GM19452 (cell line): ENCODE measurements at regions not wholly inside any gene's neighbourhood (a gene's known extent, or its start where the extent isn't known, plus 50 kb on each side); places are given as distances from the start of the nearest gene placed in this dataset.
"Not testable (repeated sequence)": the region's sequence is repeated elsewhere in the genome, so short reads cannot be mapped to it uniquely, and the experiment has no call there.

Experiments used
- ATAC-seq: cut with Tn5 transposase; IDR thresholded peaks from one replicate; pipeline ENCODE4 v1.9.1; 2021; ENCODE audit not compliant: unreplicated experiment

- no peak for ATAC-seq
Observed at GRCh38 chr7:68893411-68893810, 704.9 kb upstream of the AUTS2 start.

GRCh38 chr7:68899156-68899555 lies 699.1 kb upstream of the AUTS2 start:
- ATAC-seq: not testable (repeated sequence)

- ATAC-seq: no peak
Observed at GRCh38 chr7:68900096-68900495, 698.2 kb upstream of the AUTS2 start.

GRCh38 chr7:68904630-68905029 lies 693.6 kb upstream of the AUTS2 start:
- no peak for ATAC-seq

- no peak for ATAC-seq
Observed at GRCh38 chr7:68911754-68912153, 686.5 kb upstream of the AUTS2 start.

GRCh38 chr7:68914006-68914405 lies 684.3 kb upstream of the AUTS2 start:
- no peak for ATAC-seq

- ATAC-seq: no peak
Observed at GRCh38 chr7:68917041-68917651, 681.1 kb upstream of the AUTS2 start.

GRCh38 chr7:68918621-68919020 lies 679.7 kb upstream of the AUTS2 start:
- ATAC-seq: no peak

- ATAC-seq: no peak
Observed at GRCh38 chr7:68922850-68923249, 675.4 kb upstream of the AUTS2 start.

GRCh38 chr7:68925241-68925640 lies 673.0 kb upstream of the AUTS2 start:
- no peak for ATAC-seq

GRCh38 chr7:68929781-68930261 lies 668.5 kb upstream of the AUTS2 start:
- ATAC-seq: no peak

GRCh38 chr7:68936471-68937035 lies 661.7 kb upstream of the AUTS2 start:
- no peak for ATAC-seq

- no peak for ATAC-seq
Observed at GRCh38 chr7:68938151-68938550, 660.1 kb upstream of the AUTS2 start.

GRCh38 chr7:68943786-68944185 lies 654.5 kb upstream of the AUTS2 start:
- ATAC-seq: no peak

GRCh38 chr7:68955656-68956055 lies 642.6 kb upstream of the AUTS2 start:
- ATAC-seq: no peak

GRCh38 chr7:68958571-68958970 lies 639.7 kb upstream of the AUTS2 start:
- ATAC-seq: no peak

GRCh38 chr7:68963552-68963951 lies 634.7 kb upstream of the AUTS2 start:
- ATAC-seq: no peak

GRCh38 chr7:68964060-68964459 lies 634.2 kb upstream of the AUTS2 start:
- no peak for ATAC-seq

GRCh38 chr7:68965351-68965750 lies 632.9 kb upstream of the AUTS2 start:
- ATAC-seq: no peak

- no peak for ATAC-seq
Observed at GRCh38 chr7:68967598-68967997, 630.7 kb upstream of the AUTS2 start.

- ATAC-seq: no peak
Observed at GRCh38 chr7:68969571-68969970, 628.7 kb upstream of the AUTS2 start.

GRCh38 chr7:68971634-68972340 lies 626.5 kb upstream of the AUTS2 start:
- ATAC-seq: no peak
